Progenitor cell of endocrine pancreas (in vitro differentiated cells): ENCODE measurements at regions not wholly inside any gene's neighbourhood (a gene's known extent, or its start where the extent isn't known, plus 50 kb on each side); places are given as distances from the start of the nearest gene placed in this dataset.

ENCODE experiments used
- DNase-seq: peaks from one replicate; pipeline ENCODE4 v3.0.0; 2021; ENCODE audit warnings: low spot score; ENCODE audit not compliant: unreplicated experiment
- H3K27ac Mint-ChIP-seq: 2 replicates; pipeline ENCODE4 v1.8.0; 2021; ENCODE audit warnings: mild to moderate bottlenecking, moderate library complexity, mixed read lengths
- H3K27me3 Mint-ChIP-seq: 2 replicates; pipeline ENCODE4 v1.8.0; 2021; ENCODE audit warnings: mixed read lengths
- H3K36me3 Mint-ChIP-seq: 2 replicates; pipeline ENCODE4 v1.8.0; 2022; ENCODE audit warnings: mixed read lengths; ENCODE audit not compliant: insufficient read depth
- H3K4me1 Mint-ChIP-seq: 2 replicates; pipeline ENCODE4 v1.8.0; 2021; ENCODE audit warnings: low read depth, mixed read lengths
- H3K4me3 Mint-ChIP-seq: 2 replicates; pipeline ENCODE4 v1.8.0; 2021; ENCODE audit warnings: low read depth, mild to moderate bottlenecking, moderate library complexity, mixed read lengths
- H3K9me3 Mint-ChIP-seq: 2 replicates; pipeline ENCODE4 v1.8.0; 2021; ENCODE audit warnings: low read depth, mixed read lengths
- CTCF ChIP-seq: fragments of 200-600 bp; sonication (generic); IDR thresholded peaks from one replicate; pipeline ENCODE4 v1.5.0; 2021; ENCODE audit warnings: antibody characterized with exemption, mild to moderate bottlenecking; ENCODE audit not compliant: unreplicated experiment

- no peak for TF ChIP-seq CTCF
- no peak for DNase-seq
- Mint-ChIP-seq H3K36me3 (no peaks in the 10 kb centered on the region), H3K4me1 (no peaks in the 10 kb centered on the region), H3K4me3 (no peak overlapping the region), H3K9me3 (no peaks in the 10 kb centered on the region), H3K27ac (no peak overlapping the region), H3K27me3 (peaks cover 3% of the 10 kb centered on the region)
These were observed 257.0 kb downstream of the TSHZ3 start for GRCh38 chr19:31092274-31092673.

GRCh38 chr19:31089681-31090080 is 259.6 kb downstream of the TSHZ3 start:
- no peaks in the 10 kb centered on the region for H3K4me1 Mint-ChIP-seq
- no peak overlapping the region for H3K4me3 Mint-ChIP-seq
- TF ChIP-seq CTCF: no peak
- H3K36me3 Mint-ChIP-seq: no peaks in the 10 kb centered on the region
- DNase-seq: no peak
- H3K27ac Mint-ChIP-seq: no peak overlapping the region
- H3K9me3 Mint-ChIP-seq: no peaks in the 10 kb centered on the region
- H3K27me3 Mint-ChIP-seq: peaks cover 3% of the 10 kb centered on the region

- DNase-seq: no peak
- Mint-ChIP-seq H3K4me1 (no peaks in the 10 kb centered on the region), H3K27me3 (peaks cover 4% of the 10 kb centered on the region), H3K27ac (no peak overlapping the region), H3K9me3 (no peaks in the 10 kb centered on the region), H3K36me3 (no peaks in the 10 kb centered on the region), H3K4me3 (no peak overlapping the region)
- no peak for TF ChIP-seq CTCF
These were observed 264.1 kb downstream of the TSHZ3 start for GRCh38 chr19:31085125-31085524.

- H3K4me1 Mint-ChIP-seq: no peaks in the 10 kb centered on the region
- no peak for TF ChIP-seq CTCF
- H3K36me3 Mint-ChIP-seq: no peaks in the 10 kb centered on the region
- H3K27ac Mint-ChIP-seq: no peak overlapping the region
- no peak for DNase-seq
- H3K9me3 Mint-ChIP-seq: no peaks in the 10 kb centered on the region
- H3K27me3 Mint-ChIP-seq: peaks cover 10% of the 10 kb centered on the region
- no peak overlapping the region for H3K4me3 Mint-ChIP-seq
These were observed 266.1 kb downstream of the TSHZ3 start for GRCh38 chr19:31083105-31083504.

- Mint-ChIP-seq H3K4me1 (no peaks in the 10 kb centered on the region), H3K9me3 (no peaks in the 10 kb centered on the region), H3K27me3 (peaks cover 21% of the 10 kb centered on the region), H3K36me3 (no peaks in the 10 kb centered on the region), H3K4me3 (no peak overlapping the region), H3K27ac (no peak overlapping the region)
- DNase-seq: no peak
- TF ChIP-seq CTCF: no peak
These were observed 274.0 kb downstream of the TSHZ3 start for GRCh38 chr19:31075146-31075655.
